HG02588 (cell line): ENCODE measurements at regions not wholly inside any gene's neighbourhood (a gene's known extent, or its start where the extent isn't known, plus 50 kb on each side); places are given as distances from the start of the nearest gene placed in this dataset.

ENCODE experiments used
- ATAC-seq: cut with Tn5 transposase; IDR thresholded peaks from one replicate; pipeline ENCODE4 v1.9.1; 2021; ENCODE audit warnings: mild to moderate bottlenecking, moderate library complexity; ENCODE audit not compliant: unreplicated experiment

DNA sequence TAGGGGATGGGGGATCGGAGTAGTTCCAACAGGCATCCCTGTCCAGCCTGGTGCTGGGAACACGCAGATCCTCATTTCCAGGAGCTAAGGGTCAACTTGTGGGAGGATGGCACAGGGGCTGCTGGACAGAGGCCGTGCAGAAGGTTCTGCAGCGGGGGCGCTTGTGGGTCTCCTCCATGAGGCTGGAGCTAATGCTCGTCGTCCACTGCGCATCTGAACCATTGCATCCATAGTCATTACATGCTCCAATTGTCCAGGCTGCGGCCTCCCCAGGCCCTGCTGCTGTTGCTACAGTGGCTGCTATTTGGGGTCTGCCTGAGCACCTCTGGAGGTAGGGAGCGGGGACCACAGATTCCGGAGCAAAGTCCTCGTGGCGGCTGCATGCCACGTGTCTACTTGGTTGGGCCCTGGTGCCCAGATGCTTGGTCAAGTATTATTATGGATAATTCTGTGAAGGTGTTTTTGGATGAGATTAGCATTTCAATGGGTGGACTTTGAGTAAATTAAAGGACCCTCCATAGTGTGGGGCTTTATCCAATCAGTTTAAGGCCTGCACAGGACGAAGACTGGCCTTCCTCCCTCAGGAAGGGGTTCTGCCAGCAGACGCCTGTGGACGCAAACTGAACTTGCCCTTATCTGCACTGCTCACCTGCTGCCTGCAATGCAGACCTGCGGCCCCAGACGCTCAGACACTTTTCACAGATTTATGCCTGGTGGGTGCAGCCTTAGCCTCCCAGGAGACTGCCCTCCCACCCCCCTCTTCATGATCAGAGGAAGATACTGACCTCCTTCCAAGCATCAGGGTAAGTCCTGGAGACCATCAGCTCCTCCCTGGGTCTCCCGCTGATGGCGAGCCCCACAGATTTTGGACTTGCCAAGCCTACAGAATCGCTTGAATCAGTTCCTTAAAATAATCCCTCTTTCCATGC is 127.5 kb upstream of the IRX4 start:
- no peak for ATAC-seq

DNA sequence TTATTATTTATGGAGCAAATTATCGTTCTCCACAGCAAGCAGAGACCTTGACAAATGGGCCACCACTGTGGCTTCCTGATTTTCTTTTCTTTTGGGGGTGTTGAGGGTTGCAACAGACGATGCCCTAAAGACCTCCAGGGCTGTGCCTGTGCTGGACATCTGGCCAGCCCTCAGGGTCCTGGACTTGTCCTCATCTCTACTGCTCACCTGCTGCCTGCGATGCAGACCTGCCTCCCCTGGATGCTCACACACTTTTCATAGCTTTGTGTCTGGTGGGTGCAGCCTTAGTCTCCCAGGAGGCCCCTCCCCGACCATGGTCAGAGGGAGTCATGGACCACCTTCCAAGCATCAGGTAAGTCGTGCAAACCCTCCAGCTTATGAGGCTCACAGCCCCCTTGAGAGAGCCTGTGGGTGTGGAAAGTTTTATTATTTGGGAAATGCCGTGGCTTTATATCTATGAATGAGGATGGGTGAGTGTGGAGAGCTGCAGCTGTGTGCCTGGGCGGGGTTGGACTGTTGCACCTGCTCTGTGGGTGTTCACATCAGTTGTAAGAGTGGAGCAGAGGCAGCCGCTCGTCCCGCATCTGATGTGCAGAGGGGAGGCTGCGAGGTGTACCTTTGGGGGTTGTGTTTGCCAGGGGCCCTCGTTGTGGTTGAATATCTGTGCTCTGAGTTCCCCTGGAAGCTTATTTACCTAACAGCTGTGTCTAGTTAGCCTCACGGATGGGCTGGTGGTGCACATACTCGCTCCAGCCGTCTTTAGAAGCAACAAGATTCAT is 126.3 kb upstream of the IRX4 start:
- no peak for ATAC-seq

DNA sequence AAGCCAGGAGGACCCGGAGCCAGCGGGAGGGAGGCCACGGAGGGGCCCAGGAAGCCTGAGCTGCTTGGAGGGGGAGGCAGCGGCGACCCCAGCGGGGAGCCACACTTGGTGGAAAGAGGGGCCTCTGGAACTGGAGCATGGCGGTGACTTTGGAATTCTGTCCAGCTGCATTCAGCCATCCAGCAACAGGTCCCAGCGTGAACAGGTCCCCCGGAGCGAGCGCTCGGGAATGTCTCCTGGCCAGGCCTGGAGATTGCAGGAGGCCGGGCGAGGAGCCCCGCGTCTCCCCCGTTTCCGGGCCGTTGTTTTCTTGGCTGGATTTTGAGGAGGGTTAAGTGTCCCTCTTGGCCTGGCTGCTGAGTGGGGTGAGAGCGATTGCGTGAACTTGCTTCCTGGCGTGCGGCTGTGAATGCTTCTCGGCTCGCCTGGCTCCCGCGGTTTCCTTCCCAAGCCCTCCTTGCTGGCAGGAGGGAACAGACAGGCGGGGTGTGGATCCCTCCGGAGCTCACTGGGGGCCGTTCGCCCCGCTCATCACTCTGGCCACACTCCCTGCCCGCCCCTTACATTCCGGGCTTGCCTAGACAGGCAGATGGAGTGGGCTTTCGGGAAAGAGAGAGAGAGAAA is 125.3 kb upstream of the IRX4 start:
- ATAC-seq, result no peak

DNA sequence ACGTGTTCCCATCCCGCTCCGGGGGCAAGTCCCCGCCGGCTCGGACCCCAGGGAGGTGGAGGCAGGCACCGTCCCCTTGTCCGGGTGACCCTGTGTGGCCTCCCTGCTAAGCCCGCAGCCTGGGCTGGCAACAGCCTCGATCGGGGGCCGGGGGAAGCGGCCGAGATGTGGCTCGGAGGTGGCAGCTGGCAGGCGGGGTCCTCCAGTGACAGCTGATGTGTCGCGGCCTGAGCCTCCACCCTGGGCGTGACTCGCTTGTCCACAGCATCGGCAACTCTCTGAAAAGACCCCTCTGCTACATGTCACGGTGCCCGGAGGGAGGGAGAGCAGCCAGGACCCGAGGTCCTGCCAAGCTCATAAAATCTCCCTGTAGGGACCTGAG is 124.8 kb upstream of the IRX4 start:
- ATAC-seq, result no peak

DNA sequence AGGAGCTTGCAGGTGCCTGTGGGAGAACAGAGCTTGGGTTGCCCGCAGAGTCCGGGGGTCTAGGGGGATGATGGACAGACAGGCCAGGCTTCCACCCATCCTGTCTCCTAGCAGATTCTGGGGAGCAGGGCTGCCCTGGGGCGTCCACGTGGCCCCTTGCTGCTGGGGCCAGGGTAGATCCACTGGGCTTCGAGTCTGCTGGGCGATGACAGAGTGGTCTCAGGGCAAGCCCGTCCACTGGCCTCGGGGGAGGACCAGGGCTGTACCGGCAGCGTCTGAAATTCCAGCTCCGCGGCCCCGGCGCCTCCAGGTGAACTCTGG is 124.2 kb upstream of the IRX4 start:
- ATAC-seq, result no peak

DNA sequence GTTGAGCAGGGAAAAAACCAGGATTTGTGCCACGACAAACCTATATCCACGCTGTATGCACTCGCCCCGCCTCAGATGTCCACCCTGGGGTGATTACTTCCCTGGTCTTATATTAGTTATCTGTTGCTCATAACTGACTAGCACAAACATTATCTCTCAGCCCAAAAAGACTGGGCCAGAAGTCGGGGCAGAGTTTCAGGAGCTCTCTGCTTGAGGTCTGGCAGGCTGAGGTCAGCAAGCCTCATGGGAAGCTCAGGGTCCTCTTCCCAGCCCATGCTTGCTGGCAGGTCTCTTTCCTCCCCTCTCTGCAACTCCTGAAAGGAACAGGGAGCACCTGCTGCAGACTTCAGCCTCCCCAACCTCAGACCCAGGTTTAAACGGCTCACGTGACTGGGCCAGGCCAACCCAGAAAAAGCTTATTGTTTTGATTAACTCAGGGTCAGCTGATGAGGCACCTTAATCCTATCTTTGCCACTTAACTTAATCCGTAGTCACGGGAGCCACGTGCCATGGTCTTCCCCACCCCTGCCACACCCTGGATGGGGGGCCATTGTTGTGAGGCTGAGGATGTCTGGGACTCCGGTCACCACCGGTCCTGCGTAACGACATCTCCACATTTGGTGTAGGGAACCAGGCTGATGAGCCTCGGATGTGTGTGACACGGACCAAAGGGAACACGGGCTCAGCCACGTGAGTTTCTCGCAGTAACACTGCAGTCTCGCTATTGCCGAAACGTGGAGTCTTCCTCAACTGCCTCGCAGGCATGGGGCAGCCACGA is 123.7 kb upstream of the IRX4 start:
- no peak for ATAC-seq

DNA sequence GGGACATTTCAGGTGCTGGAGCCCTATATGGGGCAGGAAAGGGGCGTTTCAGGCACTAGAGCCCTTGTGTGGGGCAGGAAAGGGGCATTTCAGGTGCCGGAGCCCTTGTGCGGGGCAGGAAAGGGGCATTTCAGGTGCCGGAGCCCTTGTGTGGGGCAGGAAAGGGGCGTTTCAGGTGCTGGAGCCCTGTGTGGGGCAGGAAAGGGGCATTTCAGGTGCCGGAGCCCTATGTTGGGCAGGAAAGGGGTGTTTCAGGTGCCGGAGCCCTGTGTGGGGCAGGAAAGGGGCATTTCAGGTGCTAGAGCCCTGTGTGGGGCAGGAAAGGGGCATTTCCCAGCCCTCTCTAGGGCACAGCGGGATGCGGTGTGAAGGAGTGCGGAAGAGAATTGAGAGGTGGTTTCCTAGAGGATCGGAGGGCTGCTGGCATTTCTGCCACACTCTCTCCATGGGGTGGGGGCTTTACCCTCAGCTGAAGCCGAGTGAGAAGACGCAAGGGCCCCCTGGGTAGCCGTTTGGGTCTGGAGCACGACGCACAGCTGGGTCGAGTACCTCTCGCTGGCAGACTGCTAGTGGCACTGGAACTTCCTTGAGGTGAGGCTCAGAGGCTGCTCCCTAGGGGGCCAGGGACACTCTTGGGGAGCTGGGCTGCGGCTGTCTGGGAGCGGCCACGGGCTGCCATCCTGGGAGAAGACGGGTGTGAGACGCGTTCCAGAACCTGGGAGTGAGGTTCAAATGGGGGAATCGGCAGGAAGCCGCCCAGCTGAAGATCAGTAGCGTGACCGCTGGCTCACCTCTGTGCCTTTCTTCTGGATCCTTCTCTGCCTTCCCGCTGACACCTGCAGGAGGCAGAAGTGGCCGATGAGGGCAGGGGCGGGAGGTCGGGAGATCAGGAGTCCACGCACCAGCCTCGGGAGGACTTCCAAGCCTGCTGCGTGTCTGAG is 122.6 kb upstream of the IRX4 start:
- no peak for ATAC-seq

DNA sequence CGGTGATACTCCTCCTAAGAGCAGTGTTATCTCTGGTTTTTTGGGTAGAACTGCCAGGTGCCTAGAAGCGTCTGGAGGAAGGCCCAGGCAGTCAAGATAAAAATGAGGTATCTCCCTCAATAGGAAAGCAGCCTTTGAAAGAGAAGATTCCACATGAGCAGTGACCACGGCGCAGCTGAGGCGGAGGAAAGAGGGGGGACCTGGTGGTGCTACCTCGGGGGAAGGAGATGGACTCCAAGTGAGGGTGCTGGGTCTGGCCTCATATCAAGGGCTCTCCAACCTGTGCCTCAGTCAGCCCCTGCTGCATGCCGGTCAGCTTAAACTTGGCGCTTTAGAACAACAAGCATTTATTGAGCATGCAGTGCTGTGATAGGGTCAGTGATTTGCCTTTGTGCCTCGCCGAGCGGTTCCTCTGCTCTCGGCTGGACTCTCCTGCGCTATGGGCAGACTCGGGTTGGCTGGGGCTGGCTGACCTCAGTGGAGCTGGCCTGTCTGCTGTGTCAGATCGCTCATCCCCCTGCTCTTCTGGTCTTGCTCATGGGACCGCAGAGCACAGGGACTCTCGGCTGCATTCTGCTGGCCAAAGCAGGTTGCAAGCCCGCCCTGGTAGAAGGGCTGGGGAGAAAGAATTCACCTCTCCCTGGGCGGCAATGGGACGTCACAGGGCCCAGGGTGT is 121.1 kb upstream of the IRX4 start:
- no peak for ATAC-seq

DNA sequence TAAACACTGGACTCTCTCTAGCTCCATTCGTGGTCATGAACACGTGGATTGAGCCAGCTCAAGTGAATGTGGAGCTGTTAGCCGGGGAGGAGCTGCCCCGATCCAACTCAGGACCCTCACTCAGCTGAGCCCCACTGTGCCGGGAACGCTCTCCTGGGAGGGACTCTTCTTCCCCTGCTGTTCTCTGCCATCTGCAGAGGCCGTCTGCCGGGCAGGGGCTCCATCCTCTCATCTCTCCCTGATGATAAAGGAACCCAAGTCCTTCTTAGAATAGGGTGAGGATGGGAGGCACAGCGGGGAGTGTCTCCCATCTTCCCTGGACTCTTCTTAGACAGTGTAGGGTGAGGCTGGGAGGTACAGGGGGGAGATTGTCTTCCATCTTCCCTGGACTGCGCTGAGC is 120.5 kb upstream of the IRX4 start:
- ATAC-seq, result no peak

DNA sequence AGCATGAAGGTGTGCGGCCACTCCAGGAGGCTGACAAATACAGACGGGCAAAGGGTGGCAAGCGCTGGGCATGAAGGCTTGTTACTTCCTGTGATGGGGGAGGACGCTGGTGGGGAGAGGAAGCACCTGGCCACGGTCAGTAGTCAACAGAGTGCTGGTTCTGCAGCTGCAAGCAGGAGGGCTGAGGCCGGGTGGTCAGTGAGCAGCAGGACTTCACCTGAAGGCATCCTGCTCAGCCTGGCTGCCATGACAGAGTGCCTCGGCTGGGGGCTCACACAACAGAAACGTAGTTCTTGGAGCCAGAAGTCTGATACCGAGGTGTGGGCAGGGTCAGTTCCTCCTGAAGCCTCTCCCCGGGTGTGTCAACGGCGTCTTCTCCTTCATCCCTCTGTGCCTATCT is 118.6 kb upstream of the IRX4 start:
- no peak for ATAC-seq

DNA sequence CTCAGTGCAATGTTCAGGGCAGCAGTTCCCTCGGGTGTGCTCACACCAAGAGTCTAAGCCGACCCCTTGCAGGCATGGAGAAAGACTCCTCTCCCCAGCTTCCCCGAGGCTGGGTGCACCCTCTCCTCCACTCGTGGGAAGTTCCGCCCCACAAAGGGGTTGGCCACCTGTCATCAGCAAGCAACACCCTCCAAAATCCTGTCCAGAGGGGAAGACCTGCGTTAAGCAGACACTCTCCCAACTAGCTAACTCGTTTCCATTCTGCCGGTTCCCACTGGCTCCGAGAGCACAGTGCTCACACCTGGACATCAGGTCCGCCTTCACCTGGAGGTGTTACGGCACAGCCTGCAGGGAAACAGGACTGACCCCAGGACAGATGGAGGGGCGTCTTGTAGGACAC is 117.9 kb upstream of the IRX4 start:
- no peak for ATAC-seq

DNA sequence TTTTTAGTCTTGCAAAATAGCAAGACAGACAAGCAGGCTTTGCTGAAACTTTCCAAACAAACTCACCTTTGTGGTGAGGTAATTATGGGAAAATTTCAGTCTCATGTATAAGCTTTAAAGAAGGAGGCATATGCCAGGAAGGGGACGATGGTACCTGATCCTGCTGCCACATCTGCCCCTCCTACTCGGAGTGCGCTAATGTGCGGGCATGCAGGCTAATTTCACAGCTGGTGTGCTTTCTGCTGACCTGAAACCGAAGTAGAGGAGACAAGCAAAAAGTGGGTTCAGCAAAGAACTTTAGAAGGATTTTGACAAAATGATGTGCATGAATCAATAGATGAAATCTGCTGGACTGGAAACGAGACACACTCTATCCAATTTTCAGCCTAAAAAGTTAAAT is 117.1 kb upstream of the IRX4 start:
- ATAC-seq, result no peak

DNA sequence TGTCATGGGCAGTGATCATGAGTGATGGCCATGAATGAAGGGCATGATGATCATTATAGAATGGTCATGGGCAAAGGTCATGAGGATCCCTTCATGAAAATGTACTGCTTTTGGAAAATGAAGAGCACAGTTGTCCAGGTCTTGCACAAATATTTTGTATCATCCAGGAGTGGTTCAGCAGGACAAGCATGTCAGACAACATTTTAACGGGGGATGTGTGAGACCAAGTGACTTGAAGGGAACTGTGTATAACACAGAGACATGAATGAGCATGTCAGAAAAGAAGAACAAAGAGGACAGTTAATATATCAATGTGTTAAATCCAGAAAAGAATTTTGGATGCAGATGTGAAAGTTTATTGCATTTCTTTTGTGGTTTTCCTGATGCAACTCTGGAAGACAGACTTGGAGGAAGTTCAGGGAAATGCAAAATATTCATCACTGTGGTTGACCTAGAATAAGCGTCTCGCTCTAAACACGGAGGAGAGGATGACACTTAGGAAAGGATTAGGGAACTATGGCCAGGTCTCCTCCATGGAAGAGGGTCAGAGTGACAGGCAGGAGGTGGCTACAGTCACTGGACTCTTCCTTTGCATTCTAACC is 116.1 kb upstream of the IRX4 start:
- ATAC-seq, result no peak

DNA sequence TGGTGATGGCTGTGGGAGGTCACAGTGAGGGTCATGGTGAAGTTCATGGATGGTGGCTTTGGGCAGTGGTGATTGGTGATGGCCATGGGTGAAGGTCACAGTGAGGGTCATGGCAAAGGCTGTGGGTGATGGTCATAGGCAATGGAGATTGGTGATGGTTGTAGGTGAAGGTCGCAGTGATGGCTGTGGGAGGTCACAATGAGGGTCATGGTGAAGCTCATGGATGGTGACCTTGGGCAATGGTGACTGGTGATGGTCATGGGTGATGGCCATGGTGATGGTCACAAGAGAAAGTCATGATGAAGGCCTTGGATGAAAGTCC is 115.6 kb upstream of the IRX4 start:
- ATAC-seq, result no peak

DNA sequence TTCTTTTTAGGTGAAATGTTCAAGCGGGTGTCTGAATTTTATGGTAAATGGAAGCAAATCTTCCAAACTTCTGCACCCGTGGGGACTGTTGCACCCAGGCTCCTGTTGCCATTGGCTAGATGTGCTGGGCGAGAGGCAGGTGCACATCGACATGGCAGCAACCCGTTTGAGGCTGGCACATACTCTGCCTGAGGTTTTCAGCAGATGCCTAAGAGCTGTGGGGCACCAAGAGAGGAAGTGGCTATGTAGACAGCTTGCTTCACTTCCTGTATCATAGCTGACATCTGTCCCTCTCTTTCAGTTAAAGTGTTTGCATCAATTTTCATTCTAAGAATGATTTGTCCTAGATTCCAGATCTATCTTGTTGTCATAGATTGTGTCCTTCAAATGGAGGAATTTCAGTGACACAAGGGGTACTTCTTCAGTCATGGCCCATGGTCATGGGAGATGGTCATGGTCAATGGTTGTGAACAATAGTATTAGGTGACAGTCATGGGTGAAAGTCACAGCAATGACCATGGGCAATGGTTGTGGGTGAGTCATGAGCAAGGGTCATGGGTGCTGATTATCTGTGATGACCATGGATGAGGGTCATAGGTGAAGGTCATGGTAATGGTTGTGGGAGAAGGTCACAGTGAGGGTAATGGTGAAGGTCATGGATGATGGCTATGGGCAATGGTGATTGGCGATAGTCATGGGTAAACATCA is 115.1 kb upstream of the IRX4 start:
- no peak for ATAC-seq

DNA sequence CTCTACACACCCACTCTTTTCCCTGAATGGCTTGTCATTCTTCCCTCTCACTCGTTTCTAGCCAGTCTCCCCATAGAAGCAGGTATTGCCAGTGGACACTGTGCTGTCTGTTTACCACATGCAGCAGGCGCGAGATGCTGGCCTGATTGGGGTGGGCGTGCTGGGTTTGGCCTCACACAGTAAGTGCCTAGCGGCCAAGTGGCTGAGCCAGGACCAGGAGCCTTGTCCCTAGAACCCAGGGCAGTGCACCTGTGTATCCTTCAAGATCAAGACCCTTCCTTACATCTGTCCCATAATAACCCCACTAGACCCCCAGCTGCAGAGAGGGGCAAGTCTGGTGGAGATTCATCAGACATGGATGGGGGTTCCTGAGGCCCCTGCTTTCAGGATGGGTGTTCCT is 112.8 kb upstream of the IRX4 start:
- ATAC-seq, result no peak

DNA sequence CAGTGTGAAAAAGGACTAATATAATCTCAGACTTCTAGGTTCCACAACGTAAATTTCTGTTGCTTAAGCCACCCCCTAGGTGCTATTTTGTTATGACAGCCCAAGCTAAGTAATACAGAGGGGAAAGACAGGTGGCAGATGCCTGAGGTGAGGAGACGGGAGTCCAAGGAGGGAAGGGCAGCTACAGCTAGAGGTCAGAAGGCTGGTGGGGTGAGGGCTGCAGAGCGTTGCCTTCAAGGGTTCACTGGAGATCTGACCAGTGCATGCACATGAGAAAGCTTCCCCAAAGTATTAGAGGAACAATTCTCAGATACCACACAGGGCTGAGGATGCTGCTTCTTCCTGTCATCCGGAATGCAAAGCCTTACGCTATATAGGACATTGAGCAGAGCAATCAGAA is 104.7 kb upstream of the IRX4 start:
- no peak for ATAC-seq

DNA sequence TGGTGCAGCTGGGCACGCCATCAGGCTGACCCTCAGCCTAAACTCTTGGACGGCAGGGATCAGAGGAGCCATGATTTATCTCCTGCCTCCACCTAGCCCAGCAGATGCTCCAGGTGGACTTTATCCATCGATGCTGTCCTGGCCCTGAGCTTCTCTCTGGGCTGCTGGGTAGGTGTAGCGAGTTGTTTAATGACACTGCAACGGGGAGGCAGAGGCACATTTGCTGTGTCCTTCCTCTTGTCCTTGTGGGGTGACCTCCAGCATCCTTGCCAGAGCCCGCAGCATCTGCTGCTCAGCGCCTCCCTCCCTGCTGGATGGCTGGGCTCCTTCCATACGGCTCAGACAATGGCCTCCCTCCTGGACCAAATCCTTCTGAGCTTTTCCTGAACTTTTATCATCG is 103.1 kb upstream of the IRX4 start:
- no peak for ATAC-seq
